SK-N-SH treated with all-trans-retinoic acid at 6 μM for 48 hours (cell line): ENCODE measurements at regions not wholly inside any gene's neighbourhood (a gene's known extent, or its start where the extent isn't known, plus 50 kb on each side); places are given as distances from the start of the nearest gene placed in this dataset.

Experiments
- GLIS3 ChIP-seq: fragments of 250-450 bp; sonication (Bioruptor Pico); IDR thresholded peaks from 2 replicates; pipeline ENCODE4 v1.5.0; 2020; ENCODE audit warnings: mild to moderate bottlenecking, moderate library complexity
- SNAI2 ChIP-seq: fragments of 250-450 bp; sonication (Bioruptor Pico); IDR thresholded peaks from 2 replicates; pipeline ENCODE4 v1.5.0; 2020; ENCODE audit warnings: mild to moderate bottlenecking, moderate library complexity

- TF ChIP-seq GLIS3 (CRISPR knock-in tag) (no peak), SNAI2 (CRISPR knock-in tag) (no peak)
Observed at GRCh38 chr4:36502350-36502749, 220.9 kb downstream of the DTHD1 start.
